HG03066 (cell line): ENCODE measurements at regions not wholly inside any gene's neighbourhood (a gene's known extent, or its start where the extent isn't known, plus 50 kb on each side); places are given as distances from the start of the nearest gene placed in this dataset.
"Not testable (repeated sequence)": the region's sequence is repeated elsewhere in the genome, so short reads cannot be mapped to it uniquely, and the experiment has no call there.

ENCODE experiments used
- ATAC-seq: cut with Tn5 transposase; IDR thresholded peaks from one replicate; pipeline ENCODE4 v1.9.1; 2021; ENCODE audit warnings: low read depth; ENCODE audit not compliant: unreplicated experiment

DNA sequence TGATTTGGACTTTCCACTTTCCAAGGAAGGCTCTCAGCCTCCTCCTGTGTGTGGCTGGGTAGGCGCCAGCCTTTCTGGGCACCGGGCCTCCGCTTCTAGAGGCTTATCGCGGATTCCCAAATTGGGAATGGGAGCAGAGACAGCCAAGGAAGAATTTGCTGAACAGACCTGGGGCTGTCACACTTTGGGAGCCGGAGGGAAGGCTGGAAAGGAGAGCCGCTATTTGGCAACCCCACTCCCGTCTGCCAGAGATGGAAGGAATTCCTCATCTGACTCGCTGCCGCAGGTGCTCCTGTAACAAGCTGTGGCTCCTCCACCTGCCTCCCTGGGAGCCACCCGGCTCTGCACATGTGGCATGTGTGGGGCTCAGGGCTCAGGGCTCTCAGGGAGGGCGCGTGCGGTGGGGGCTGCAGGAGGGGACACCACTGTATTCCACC, 50.8 kb upstream of the ECHDC3 start:
- no peak for ATAC-seq

DNA sequence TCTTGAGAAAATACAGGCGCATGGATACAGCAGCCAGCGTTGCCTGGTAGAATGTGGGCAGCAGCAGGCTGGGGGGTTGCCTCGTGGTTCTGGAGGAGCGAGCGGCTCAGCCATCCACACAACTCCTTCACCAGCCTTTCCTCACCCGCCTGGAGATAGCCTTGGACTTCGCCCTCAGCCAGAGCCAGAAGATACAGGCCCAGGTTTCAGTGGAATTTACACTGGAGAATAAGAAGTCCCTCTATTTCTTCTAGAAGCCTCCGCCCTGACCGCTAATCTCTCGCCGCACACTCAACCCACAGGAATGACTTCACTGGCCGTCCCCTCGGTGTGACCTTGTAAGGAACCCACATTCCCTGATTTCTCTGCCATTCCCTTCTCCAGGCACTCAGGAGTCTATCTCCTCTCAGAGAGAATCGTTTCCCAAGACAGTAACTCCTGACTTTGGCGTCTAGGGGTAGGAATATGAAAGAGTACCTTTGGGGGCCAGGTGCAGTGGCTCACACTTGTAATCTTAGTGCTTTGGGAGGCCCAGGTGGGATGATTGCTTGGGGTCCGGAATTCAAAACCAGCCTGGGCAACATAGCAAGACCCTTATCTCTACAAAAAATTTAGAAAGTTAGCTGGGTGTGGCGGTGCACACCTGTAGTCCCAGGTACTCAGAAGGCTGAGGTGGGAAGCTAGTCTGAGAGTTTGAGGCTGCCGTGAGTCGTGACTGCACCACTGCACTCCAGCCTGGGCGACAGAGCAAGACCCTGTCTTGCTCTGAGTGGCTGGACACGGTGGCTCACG, 52.0 kb upstream of the ECHDC3 start:
- ATAC-seq: no peak

DNA sequence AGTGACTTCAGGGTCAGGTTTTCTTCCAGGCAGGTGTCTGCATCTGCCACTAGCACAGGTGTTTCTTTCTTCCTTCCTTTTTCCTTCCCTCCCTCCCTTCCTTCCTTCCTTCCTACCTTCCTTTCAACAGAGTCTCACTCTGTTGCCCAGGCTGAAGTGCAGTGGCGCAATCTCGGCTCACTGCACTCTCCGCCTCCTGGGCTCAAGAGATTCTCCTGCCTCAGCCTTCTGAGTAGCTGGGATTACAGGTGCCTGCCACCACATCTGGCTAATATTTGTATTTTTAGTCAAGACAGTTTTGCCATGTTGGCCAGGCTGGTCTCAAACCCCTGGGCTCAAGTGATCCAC, 53.8 kb upstream of the ECHDC3 start:
- ATAC-seq: not testable (repeated sequence)

DNA sequence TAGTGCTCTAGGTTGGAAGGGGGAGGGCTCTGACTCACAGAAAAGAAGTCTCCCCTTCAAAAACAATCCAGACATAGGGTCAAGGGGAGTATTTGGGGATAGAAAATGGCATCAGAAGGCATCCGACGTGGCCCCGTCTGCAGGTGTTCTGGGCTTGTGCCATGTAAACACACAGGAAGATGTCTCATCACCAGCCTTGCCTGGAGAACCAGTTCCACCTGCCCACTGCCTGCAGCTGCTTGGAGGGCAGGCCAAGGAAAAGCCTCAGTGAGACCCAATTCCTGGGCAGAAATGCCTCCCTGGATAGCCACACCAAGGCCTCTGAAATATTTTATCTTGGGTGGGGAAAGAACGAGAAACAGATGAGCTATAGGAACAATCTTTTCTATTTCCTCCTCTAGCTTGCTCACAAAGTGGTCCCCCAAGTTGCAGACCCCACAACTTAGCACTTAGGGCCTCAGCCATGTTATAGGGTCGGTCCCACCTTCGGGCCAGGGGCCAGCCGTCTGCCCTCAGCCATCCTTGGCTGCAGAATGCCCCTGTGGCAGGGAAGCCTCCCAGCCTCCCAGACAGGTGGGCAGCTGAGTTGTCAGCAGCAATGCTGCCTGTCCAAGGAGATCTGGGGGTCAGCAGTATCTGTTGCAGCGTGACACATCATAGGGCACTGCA, 54.3 kb upstream of the ECHDC3 start:
- no peak for ATAC-seq

DNA sequence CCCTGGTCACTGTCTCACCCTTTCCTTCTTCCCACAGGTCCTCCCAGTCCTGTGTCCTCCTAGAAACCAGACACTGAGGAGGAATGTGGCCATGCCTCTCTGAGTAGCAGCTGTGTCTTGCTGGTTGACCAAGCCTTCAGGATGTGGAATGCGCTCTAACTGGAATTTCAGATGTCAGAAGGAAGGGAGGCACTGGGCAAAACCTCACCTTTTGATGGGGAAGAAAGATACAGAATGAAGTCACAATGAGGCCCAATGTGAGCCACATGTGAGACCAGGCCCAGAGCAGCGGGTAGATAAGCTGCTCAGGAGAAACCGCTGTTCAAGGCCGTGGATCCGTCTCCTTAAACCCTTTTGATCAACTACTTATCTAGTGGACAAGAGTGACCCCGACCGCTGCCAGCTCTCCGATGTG, 54.8 kb upstream of the ECHDC3 start:
- ATAC-seq: no peak

DNA sequence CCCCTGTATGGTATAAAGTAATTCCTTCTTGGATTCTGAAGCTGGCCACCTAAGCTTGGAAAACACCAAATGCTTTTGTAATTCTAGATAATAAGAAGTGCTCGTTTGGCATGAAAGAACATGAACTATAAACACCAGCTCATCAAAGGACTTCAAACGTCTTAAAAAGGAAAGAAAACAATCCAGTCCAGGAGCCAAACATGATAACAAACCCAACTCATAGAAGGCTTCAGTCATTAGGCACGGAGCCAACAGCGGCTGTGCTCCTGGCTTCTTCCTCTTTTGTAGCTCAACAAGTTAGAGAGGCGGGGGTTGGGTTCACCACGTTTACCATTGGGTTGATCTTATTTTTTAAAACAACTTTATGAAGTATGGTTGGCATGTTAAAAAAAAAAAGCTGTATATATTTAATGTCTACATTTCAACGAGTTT, 56.4 kb upstream of the ECHDC3 start:
- ATAC-seq: no peak

DNA sequence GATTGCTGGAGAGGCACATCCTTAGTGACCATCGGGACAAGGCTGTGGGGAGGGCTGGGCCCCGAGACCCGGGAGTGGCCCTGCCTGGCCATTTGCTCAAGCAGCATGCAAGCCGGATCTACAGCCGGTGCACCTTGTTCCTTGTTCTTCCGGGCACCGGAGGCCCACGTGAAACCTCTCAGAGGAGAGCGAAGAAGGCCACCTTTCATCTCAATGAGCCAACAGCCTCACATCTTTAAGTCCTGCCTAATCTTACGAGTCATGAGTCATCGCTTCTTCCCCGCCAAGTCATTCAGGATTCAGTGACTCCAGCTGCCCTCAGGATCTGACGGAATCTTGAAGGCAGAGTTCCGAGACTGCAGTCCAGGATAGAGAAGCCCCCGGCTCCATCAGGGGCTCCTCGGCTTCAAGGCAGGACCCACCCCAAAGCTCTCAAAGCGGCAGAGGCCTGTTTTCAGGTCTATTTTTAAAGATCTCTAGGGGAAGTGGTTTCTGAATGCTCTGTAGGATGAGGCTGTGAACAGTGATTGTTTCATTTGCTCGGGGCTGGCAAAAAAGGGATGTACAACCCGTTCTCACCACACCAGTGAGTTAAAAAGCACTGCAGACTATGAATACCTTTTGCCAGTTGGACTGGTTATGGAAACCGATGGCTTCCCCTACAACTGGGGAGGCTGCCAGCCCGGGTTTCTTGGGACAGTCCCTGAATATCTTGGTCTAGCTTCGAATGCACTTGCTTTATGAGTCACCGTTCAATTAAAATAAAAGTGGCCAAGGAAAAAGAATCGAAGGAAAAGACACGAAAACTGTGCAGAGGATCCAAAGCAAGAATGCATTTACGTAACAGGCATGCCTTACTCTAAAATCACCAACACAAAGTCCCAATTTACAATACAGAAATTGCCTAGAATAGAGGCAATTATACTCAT, 57.2 kb upstream of the ECHDC3 start:
- ATAC-seq: peak; percentile 61

DNA sequence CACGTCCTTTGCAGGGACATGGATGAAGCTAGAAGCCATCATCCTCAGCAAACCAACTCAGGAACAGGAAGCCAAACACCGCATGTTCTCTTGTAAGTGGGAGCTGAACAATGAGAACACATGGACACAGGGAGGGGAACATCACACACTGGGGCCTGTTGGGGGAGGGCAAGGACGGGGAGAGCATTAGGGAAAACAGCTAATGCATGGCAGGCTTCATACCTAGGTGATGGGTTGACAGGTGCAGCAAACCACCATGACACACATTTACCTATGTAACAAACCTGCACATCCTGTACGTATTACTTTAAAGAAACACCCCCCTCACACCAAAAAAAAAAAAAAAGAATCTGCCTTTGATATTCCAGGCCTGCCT, 57.9 kb upstream of the ECHDC3 start:
- ATAC-seq: peak; percentile 4

DNA sequence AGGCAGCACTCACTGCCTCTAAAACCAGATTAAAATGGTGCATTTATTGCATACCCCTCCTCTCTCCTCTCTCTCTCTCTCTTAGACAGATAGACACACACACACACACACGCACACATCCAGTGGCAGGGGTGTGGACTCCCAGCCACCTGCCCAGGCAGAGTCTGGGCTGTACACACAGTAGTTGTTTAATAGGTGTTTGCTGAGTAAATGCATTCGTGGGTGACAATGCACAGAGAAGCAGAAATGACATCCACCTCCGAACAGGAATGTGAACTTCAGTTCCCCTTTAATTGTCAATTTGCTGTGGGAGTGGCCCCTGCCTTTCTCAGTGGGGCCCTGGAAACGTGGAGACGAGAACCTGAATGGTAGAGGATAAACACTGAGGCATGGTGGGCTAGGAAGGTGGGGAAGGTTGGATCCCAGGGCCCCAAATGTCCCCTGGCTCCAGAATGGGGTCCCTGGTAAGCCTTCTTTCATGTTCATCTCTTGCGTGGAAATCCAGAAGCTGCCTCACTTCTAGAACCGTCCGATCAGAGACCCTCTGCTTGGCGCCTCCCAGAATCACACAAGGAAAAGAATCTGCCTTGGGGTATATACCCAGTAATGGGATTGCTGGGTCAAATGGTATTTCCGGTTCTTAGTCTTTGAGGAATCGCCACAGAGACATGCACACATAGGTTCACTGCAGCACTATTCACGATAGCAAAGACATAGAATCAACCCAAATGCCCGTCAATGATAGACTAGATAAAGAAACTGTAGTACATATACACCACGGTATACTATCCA, 58.5 kb upstream of the ECHDC3 start:
- ATAC-seq: no peak

DNA sequence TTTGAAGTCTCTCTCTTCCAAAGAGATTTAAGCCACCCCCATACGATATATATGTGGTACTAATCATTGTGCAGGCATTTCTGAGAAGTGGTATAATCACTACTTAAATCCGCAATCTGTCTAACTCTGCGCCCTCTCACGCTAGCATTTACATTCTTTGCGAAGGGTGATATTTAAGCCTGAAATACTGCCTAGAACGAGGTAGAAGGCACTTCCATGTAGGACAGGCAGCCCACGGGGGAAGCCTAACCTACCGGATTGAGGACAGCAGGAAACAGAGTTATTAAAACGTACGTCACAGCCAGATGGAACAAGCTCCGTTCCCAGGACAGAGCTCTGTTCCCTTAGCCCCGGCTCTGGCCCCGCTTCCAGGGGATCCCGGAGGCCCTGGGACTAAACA, 59.3 kb upstream of the ECHDC3 start:
- ATAC-seq: no peak

DNA sequence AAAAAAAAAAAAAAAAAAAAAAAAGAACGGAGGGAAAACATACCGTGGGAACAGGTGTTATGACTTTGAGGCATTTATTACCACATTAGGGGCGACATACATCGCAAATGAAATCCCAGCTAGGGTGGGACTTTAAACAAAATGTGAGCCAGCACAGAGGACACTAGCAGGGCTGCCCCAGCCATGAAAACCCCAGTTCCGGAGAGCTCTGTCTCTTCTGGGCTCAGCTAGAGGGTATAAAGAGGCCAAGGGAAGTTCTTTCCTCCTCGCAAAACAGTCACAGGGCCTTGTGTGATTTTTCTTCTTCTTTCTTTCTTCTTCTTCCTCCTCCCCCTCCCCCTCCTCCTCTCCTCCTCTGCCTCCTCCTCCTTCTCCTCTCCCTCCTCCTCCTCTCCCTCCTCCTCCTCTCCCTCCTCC, 59.9 kb upstream of the ECHDC3 start:
- ATAC-seq: no peak

DNA sequence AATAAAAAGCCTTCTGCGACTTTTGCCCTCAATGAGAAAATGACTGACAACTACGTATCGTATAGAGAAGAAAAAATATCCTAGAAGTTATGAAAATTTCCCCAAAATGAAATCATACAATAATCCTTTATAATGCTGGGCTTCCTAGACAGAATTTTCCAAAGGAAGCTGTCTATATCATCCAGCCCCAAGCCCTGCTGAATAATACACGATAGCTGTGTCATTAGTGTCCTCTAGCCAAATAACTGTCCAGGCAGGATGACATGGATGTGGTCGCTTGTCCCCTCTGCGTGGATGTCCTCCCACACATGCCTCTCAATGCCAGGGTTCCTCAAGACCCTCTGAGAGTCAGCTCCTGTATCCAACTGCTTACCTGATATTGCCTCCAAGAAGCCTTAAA, 61.7 kb upstream of the ECHDC3 start:
- no peak for ATAC-seq

DNA sequence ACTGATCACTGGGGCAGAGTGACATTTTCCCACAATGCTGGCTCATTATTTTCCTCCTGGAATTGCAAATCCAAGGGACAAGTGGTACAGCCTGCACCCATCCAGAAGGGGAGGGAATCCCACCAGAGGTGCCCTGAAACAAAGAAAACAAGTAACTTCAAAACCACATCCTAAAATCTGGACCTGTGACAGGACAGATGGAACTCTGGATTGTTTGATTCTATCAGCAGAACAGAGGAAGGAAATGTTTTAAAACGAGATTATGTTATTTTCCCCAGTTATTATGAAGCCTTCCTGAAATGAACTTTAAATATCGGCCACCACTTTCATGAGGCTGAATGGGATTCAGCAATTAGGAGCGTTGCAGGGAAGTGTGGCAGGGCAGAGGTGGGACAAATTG, 62.2 kb upstream of the ECHDC3 start:
- ATAC-seq: no peak

DNA sequence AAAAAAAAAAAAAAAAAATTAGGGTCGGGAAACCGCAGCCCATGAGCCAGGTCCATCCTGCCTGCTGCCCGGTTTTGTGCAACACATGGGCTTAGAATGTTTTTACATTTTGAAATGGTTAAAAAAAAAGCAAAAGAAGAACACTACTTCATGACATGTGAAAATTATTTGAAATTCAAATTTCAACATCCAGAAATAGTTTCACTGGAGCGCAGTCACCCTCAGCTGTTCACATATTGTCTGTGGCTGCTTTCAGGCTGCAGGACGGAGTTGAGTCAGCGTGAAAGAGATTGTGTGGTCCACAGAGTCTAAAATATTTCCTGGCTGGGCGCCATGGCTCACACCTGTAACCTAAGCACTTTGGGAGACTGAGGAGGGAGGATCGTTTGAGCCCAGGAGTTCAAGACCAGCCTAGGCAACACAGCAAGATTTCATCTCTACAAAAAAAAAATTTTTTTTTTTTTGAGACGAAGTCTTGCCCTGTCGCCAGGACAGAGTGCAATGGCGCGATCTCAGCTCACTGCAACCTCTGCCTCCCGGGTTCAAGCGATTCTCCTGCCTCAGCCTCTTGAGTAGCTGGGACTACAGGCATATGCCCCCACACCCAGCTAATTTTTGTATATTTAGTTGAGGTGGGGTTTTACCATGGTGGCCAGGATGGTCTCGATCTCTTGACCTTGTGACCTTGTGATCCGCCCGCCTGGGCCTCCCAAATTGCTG, 63.9 kb upstream of the ECHDC3 start:
- ATAC-seq: peak; percentile 86

DNA sequence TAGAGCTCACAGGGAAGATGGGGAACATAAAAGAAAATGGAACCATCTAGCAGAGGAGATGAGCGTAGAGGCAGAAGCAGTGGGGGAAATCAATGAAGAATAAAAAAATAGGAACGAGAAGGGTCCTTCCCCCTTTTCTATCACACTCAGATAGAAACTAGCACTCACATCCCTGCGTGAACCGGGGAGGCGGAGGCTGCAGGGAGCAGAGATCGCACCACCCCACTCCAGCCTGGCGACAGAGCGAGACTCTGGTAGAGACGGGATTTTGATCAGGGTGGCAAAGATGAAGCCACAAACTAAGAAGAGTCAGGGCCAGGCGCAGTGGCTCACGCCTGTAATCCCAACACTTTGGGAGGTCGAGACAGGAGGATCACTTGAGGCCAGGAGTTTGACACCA, 64.7 kb upstream of the ECHDC3 start:
- peak; percentile 22 for ATAC-seq

DNA sequence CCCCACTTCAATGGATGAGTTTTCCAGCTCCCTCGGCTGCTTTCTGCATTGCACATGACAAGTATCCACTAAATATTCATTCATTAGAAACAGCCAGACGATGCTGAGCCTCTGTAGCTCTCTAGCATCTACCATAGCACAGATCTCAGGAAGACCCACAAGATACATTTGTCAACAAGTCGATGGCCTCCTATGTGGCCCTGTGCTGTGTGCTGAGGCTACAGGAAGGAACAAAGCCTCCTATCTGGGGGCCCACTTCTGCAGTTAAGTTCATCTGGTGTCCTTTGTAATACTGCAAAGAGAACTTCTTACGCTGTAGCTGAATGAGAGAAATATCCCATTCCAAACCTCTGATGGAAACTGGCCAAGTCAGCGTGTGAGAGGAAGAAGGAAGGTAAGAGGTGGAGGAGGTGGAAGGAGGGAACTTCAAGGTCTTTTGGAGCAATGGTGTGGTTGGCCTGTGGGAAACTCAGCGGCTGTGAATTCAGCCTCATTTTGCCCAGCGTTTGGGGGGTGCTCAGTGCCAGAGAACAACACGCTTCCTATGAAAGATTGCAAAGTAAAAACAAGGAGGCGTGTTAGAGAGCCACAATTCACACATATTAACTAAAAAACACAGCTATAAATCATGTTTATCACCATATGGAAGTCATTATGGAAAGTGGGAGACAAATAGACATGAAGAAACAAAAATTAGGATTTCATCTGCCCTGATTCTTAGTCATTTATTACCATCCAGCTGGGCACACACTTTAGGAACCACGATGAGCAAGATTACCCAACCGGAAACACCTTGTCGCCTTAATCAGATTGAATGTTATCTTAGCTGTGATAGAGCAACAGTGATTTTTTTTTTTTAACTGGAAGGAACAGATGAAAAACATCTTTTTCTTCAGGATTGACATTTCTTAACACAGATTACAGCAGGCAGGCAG, 62.2 kb upstream of the USP6NL start:
- ATAC-seq: no peak

DNA sequence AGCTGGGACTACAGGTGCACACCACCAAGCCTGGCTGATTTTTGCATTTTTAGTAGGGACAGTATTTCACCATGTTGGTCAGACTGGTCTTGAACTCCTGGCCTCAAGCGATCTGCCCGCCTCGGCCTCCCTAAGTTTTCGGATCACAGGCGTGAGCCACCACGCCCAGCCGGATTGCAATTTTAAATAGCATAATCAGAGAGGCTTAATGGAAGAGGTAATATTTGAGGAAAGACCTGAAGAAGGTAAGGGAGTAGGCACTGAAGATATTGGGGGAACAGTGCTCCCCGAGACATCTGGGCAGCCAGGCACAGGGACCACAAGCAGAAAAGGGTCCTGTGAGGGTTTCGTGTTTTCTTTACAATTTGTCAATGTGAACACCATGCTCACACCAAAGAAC, 61.4 kb upstream of the USP6NL start:
- ATAC-seq: no peak

DNA sequence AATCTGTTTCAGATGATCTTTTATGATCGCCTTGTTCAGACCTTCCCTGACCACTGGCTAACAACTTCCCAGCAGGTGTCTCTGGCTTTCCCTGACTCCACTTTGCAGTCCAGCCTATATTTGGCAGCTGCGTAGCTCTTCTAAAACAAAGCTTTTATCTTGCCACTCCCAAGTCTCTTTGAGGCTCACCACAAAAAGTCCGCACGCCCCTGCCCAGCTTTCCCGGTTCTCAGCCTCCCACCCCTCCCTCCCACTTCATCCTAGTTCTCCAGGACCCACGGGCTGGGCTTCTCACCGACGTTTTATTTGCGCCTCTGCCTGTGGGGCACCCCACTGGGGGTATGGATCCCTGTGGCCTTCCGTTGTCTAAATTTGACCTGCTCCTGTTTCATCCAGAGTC, 58.9 kb upstream of the USP6NL start:
- no peak for ATAC-seq
